SKM-1 (cell line): ENCODE measurements at regions not wholly inside any gene's neighbourhood (a gene's known extent, or its start where the extent isn't known, plus 50 kb on each side); places are given as distances from the start of the nearest gene placed in this dataset.
A peak's percentile ranks its signal among the peaks of the same experiment; 100 is the strongest.
"Not testable (repeated sequence)": the region's sequence is repeated elsewhere in the genome, so short reads cannot be mapped to it uniquely, and the experiment has no call there.

Experiments used
- DNase-seq: peaks from one replicate; lab custom pipeline; 2025; ENCODE audit not compliant: unreplicated experiment; lab: John Stamatoyannopoulos, UW

- DNase-seq: no peak
Observed at GRCh38 chr14:81738946-81739659, 205.4 kb upstream of the SEL1L start.

DNA sequence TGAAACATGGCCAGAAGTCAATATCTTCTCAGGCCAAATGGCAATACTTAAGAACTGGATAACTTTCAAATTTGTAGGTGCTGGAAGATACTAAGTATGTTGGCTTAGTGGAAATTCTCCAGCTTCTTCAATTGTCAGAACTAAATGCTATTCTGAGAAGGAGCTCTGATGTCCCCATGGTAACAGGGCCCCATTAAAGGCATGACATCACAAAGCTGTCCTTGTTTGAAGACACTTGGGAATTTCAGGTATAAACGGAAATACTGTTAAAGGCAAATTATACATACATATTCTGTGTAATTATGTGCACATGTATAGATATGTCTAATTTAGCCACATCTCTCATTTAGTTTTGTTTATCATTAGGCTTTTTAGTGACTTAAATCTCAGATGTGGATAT, 210.0 kb upstream of the SEL1L start:
- no peak for DNase-seq

- no peak for DNase-seq
Observed at GRCh38 chr14:81751198-81751597, 217.5 kb upstream of the SEL1L start.

GRCh38 chr14:81759541-81759940, 225.9 kb upstream of the SEL1L start:
- no peak for DNase-seq

DNA sequence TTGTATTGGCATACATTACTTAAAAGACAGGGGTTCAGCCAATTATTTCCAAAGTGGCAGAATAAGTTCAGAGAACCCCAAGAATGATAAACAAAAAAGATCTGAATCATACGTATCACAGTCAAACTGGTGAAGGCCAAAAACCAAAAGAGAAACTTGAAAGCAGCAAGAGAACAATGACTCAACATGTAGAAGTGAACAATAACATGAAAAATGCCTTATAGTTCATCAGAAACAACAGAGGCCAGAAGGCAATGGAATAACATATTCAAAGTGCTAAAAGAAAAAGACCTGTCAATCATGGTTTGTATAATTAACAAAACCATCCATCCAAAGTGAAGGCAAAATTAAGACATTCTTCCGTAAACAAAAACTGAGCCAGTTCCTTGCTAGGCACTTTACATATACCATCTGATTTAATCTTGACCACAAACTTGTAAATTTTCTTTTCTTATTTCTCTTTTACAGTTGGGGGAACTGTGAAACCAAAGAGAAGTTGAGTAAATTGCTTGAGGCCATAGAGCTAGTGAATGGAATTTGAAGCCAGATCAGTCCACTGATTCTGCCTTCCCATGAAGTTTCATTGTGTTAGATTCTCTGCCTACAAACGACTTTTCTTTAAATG, 232.1 kb upstream of the SEL1L start:
- DNase-seq: no peak

DNA sequence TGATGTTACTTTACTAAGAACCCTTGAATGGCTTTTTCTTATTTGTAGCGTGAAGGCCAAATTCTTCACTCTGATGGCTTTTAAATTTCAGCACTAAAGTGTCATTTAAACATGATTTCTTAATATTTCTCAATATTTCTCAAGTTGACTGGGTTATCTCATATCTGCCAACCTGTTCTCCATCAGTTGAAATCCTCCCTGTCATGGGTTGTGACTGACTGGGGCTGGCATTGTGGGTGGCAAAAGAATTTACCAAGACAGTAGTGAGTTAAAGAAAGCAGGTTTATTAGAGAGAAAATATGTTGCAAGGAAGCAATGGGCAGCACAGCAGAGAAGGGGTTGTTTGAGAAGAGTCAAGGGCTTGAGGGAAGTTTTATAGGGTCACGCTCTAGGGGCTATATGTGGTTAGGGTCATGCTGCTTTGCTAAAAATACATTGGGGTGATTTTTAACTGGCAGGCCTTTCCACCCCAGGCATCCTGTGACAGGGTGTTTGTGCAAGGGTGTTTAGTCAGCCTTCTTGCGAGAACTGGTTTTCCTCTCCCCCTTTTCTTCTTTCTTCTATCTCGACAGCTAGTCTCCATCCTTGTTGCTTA, 232.8 kb upstream of the SEL1L start:
- DNase-seq: no peak

DNA sequence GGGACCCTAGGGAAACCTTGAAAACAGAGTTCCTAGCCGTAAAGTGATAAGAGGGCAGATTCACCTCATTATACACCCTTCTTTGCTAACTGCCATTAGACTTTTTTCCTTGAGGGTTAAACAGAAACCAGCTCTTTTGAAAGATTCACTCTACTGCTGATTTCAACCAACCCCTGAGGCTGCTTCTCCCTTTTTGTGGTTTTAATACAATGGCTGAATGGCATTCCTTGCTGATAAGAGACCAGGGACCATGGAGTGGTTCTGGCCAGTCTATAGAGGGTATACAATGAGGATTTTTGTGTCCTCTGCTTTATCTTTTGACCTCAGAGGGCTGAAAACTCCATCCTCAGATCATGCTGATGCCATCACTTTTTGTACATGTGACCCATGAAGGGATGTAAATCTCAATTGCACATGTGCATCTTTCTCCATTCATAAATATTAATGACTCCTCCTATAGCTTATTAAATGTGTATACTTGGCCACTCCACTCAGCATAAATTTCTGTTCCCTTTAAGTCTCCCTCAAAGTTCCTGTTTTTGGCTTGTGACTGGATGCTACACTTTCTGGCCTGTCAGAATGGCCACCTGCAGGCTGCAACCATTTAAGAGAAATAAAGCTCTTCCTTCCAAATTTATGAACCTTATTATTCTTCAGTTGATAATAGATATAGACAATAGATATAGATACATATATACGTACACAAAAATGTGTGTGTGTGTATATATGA, 233.8 kb upstream of the SEL1L start:
- peak; percentile 33 for DNase-seq

DNA sequence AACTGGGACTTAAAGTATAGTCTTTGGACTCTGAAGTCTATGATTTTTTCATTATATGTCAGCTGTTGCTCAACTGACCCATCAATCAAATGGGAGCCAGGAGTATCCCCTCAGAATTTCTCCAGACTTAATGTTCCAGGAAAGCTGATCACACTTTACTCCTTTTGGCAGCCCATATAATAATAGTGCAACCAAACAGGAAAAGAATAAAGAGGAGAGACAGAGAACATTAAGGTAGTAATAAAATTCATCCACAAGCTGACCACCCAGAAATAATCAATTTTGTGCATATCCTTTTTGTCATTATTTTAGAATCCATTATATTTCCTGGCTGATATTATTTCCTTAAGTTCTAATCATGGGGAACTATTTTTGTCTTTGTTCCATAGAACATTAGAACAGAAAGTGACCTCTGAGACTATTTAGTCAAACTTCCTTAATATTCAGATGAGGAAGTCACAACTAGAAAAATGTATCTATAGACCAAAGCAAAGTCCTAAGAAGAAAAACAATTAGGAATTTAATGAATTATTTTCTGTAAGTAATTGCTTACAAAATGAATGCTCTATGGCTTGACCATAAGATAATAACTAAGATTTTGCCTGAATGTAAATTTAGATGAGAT, 238.1 kb upstream of the SEL1L start:
- no peak for DNase-seq

DNA sequence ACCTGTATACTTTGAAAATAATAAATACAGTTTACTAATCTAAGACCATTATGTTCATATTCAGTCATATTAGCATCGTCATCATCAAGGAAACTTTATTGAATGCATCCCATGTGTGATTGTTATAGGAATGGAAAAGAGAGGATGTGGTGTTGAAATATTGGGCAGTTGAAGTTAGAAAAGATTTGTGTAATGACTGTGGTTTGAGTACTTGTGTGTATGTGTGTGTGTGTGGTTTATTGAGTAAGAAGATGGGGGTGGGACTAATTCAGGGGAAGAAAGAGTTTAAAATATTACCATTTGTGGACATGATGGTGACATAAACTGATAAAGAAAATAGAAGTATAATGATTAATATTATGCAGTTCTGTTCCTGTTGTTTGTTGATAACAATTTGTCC, 238.7 kb upstream of the SEL1L start:
- DNase-seq: peak; percentile 48

GRCh38 chr14:81776531-81776930, 242.9 kb upstream of the SEL1L start:
- no peak for DNase-seq

DNA sequence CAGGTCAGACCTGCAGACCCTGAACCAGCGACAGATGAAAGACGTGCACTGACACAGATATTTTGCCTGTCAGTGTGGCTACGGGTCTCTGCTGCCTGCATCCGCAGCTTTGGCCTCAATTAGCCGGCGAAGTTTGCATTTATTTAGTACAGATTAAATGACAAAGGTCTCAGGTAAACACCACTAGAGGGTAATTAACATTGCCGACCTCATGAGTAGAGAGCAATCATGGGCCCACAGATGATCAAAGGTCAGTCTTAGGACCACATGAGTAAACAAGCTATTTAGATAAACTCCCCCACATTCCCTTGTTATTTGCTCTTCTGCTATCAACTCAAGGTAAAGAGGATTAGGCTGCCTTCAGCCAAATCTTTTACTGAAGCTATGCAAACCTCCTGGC, 248.1 kb upstream of the SEL1L start:
- not testable (repeated sequence) for DNase-seq

- no peak for DNase-seq
Observed at GRCh38 chr14:81784084-81784483, 250.4 kb upstream of the SEL1L start.

DNA sequence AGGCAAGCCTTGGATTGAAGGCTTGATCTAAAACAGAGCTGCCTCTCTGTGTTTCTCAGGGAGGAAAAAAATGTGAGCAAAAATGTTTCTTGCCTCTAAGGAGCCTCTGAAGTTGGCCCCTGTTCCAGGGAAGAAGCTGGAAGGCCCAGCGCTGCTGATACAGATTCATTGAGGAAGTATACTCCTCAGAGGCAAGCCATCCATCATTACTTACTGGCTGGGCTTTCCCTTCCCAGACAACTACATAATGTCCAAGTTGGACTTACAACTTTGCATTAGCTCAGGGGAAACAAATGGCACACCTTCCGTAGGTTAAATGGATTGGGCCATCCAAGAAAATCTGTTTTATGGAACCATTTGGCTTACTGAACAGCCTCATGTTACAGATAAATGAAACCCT, 263.7 kb upstream of the SEL1L start:
- no peak for DNase-seq

DNA sequence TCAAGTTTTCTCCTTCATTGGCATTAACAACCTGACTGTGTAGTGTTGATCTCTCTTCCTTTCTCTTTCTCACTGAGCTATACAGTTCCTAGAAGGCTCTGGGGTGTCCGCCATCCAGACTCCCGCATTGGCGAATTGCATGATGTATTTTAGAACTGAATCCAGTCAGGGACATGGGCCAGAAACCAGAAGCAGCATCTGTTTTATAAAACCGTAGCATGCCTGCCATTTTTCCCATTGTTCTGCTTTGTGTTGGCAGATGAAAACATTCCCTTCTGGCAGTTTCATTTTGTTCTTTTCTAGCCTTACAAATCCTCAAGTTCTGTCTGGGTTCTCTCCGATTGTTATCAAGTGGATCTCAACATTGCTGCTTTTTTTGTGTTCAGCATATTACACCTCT, 268.3 kb upstream of the SEL1L start:
- no peak for DNase-seq

DNA sequence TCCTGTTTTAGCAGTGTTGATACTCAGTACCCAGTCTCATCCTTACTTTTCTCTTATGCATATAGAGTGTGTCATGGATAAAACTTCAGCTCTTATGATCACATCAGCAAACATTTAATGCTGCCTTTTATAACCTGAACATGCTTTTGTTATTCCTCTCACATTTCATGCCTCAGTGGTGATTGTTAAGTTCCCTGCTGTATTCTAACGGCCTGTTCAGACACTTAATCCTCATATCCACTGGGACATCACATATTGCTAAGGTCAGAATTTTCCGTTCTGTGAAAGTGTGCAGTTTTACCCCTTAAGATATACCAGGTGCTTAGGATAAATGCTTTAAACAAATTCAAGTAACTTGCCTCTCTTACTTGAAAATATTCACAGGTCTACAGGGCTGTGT, 268.7 kb upstream of the SEL1L start:
- DNase-seq: no peak

- DNase-seq: no peak
Observed at GRCh38 chr14:81805785-81806184, 272.1 kb upstream of the SEL1L start.

DNA sequence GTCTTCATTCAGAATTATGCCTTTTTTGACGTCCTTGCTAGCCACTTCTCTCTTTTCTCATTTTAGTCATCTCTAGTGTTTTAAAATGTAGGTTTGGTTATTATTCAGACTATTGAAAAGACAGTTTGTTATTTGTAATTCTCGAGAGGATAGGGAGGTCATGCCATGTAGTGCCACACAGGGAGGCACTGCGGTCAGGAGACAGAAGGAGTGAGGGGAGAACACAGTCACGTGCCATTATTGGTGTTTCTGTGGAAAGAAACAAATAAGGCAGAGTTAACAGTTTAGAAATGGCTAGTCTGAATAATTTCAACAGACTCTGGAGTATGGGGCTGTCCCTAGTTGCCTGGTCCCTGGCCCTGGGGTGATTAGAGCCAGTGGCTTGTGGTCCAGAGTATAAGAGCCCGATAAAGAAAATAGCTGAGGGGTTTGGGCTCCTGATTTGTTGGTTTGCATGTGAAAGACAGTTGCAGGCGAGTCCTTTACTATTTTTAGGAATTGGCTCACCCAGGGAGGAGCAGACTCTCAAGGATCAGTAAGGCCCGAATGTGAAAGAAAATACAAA, 278.1 kb upstream of the SEL1L start:
- DNase-seq: no peak

GRCh38 chr14:81818271-81818670, 284.6 kb upstream of the SEL1L start:
- no peak for DNase-seq

DNA sequence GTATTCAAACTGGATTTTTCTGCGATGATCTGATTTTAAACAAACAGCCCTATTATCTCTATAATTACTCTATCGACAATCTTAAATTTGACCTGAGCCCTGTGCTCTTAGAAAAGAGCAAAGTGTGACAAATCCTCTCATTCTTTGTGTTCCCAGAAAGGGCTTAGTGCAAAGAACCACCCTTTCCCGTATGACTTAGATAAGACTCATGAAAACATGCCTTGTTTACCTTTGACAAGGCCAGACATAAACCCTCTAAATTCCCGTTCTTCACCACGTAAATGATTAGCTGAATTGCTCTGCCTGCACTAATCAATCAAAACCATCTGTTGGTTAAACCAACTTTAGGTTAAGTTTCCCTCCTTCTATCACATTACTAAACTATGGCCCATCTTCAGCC, 285.7 kb upstream of the SEL1L start:
- no peak for DNase-seq

GRCh38 chr14:81819910-81820309, 286.3 kb upstream of the SEL1L start:
- no peak for DNase-seq

DNA sequence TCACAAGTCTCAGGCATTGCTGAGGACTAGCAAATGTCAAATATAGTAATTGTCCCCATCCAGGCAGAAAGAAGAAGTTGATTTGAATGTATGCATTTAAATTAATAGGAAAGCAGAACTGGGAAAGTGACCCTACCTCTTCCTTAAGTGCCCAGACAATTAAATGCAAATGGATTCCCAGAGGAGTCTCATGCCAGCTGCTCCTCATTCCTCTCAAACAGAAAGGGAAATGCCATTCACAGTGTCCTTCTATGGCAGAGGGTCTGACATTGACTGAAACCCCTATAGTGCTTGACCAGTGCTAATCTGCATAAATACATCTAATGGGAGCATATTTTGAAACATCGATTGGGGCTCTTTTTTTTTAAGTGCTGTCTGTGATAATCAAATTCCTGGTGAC, 292.4 kb upstream of the SEL1L start:
- DNase-seq: no peak
